RWPE2 (cell line): ENCODE measurements at regions not wholly inside any gene's neighbourhood (a gene's known extent, or its start where the extent isn't known, plus 50 kb on each side); places are given as distances from the start of the nearest gene placed in this dataset.

Experiments
- ATAC-seq: fragments of 200-7000 bp; cut with Tn5 transposase; 3 replicates; pipeline ENCODE4 v1.9.1; 2021; ENCODE audit warnings: low read depth
- DNase-seq: peaks from one replicate; pipeline ENCODE4 v3.0.0-alpha.2; 2020; ENCODE audit warnings: low spot score
- H3K27ac ChIP-seq: fragments of 450-650 bp; 2 replicates; pipeline ENCODE4 v1.5.1; 2017; ENCODE audit warnings: mild to moderate bottlenecking; ENCODE audit not compliant: poor library complexity, severe bottlenecking
- H3K27me3 ChIP-seq: fragments of 250-450 bp; sonication (Bioruptor Pico); 2 replicates; pipeline ENCODE4 v1.5.1; 2021; ENCODE audit warnings: mild to moderate bottlenecking, moderate library complexity; ENCODE audit not compliant: insufficient read depth, poor library complexity, severe bottlenecking
- H3K36me3 ChIP-seq: fragments of 250-450 bp; sonication (Bioruptor Pico); 2 replicates; pipeline ENCODE4 v1.5.1; 2020; ENCODE audit warnings: low read depth, mild to moderate bottlenecking, moderate library complexity
- H3K4me1 ChIP-seq: fragments of 250-450 bp; sonication (Bioruptor Pico); 2 replicates; pipeline ENCODE4 v1.5.1; 2021; ENCODE audit warnings: mild to moderate bottlenecking, moderate library complexity; ENCODE audit not compliant: insufficient read depth, poor library complexity, severe bottlenecking
- H3K4me3 ChIP-seq: fragments of 250-450 bp; sonication (Bioruptor Pico); 2 replicates; pipeline ENCODE4 v1.5.1; 2021; ENCODE audit warnings: mild to moderate bottlenecking, moderate library complexity; ENCODE audit not compliant: severe bottlenecking
- H3K9me3 ChIP-seq: fragments of 250-450 bp; sonication (Bioruptor Pico); 2 replicates; pipeline ENCODE4 v1.5.1; 2021; ENCODE audit warnings: mild to moderate bottlenecking, moderate library complexity; ENCODE audit not compliant: severe bottlenecking
- TF ChIP-seq, protein P1 (sequence below): fragments of 450-650 bp; IDR thresholded peaks from one replicate; pipeline ENCODE4 v1.5.1; 2017; ENCODE audit warnings: mild to moderate bottlenecking, moderate library complexity; ENCODE audit not compliant: poor library complexity, severe bottlenecking

- Histone ChIP-seq H3K4me1 (no peaks in the 10 kb centered on the region), H3K27me3 (no peaks in the 10 kb centered on the region), H3K36me3 (no peaks in the 10 kb centered on the region), H3K4me3 (no peak overlapping the region), H3K9me3 (no peaks in the 10 kb centered on the region), H3K27ac (no peak overlapping the region)
- no peak for DNase-seq
- no peak for ATAC-seq
- TF ChIP-seq, protein P1, sequence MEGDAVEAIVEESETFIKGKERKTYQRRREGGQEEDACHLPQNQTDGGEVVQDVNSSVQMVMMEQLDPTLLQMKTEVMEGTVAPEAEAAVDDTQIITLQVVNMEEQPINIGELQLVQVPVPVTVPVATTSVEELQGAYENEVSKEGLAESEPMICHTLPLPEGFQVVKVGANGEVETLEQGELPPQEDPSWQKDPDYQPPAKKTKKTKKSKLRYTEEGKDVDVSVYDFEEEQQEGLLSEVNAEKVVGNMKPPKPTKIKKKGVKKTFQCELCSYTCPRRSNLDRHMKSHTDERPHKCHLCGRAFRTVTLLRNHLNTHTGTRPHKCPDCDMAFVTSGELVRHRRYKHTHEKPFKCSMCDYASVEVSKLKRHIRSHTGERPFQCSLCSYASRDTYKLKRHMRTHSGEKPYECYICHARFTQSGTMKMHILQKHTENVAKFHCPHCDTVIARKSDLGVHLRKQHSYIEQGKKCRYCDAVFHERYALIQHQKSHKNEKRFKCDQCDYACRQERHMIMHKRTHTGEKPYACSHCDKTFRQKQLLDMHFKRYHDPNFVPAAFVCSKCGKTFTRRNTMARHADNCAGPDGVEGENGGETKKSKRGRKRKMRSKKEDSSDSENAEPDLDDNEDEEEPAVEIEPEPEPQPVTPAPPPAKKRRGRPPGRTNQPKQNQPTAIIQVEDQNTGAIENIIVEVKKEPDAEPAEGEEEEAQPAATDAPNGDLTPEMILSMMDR = no peak
Observed at GRCh38 chr1:239240736-239241135, 145.6 kb upstream of the CHRM3 start.

DNA sequence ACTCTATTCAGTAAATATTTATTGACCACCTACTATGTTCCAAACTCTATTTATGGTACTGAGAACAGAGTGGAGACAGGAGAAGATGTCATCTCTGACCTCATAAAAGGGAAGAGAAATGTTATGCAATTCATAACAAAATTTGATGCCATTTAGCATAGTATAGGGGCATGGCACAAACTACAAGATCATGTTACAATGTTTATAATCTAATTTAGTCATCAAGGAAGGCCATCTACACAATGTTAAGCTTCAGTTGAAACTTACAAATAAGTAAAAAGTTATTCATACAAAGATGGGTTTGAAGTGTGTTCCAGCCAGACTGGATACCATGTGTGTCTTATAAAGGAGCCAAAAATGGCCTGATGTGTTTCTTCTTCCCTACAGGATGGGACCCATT lies 146.8 kb upstream of the CHRM3 start:
- DNase-seq = no peak
- TF ChIP-seq, protein P1 = no peak
- ATAC-seq = no peak
- H3K36me3 ChIP-seq = no peaks in the 10 kb centered on the region
- H3K4me3 ChIP-seq = no peak overlapping the region
- no peaks in the 10 kb centered on the region for H3K27me3 ChIP-seq
- H3K27ac ChIP-seq = no peak overlapping the region
- no peaks in the 10 kb centered on the region for H3K9me3 ChIP-seq
- no peaks in the 10 kb centered on the region for H3K4me1 ChIP-seq

GRCh38 chr1:239237912-239238311 lies 148.5 kb upstream of the CHRM3 start:
- H3K9me3 ChIP-seq = no peaks in the 10 kb centered on the region
- no peaks in the 10 kb centered on the region for H3K36me3 ChIP-seq
- DNase-seq (no peak), ATAC-seq (no peak)
- H3K4me3 ChIP-seq = no peak overlapping the region
- no peaks in the 10 kb centered on the region for H3K4me1 ChIP-seq
- TF ChIP-seq, protein P1 = no peak
- H3K27me3 ChIP-seq = no peaks in the 10 kb centered on the region
- no peak overlapping the region for H3K27ac ChIP-seq

DNA sequence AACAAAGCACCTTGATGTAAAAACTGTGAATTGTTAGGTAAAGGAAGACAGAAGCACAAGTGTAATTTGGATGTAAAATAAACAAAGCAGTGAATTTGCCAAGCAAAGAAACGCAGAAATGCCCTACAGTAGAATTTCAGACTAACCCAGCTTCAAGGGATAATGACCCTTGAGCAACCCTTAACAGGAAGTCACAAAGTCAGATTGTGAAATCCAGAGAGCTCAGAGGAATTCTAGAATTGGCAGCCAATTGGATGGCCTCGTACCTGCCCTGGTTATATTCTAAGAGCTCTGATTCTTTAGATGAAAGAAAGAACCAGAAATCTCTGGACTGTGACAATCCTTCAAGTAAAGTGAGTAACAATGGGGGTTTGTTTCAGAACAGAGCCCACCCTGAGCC lies 152.7 kb upstream of the CHRM3 start:
- no peaks in the 10 kb centered on the region for H3K36me3 ChIP-seq
- H3K4me3 ChIP-seq = no peak overlapping the region
- no peak overlapping the region for H3K27ac ChIP-seq
- no peaks in the 10 kb centered on the region for H3K9me3 ChIP-seq
- H3K27me3 ChIP-seq = no peaks in the 10 kb centered on the region
- no peak for ATAC-seq
- TF ChIP-seq, protein P1 = no peak
- DNase-seq = no peak
- H3K4me1 ChIP-seq = no peaks in the 10 kb centered on the region

GRCh38 chr1:239232921-239233320 lies 153.4 kb upstream of the CHRM3 start:
- H3K4me1 ChIP-seq = no peaks in the 10 kb centered on the region
- H3K36me3 ChIP-seq = no peaks in the 10 kb centered on the region
- no peak overlapping the region for H3K27ac ChIP-seq
- no peaks in the 10 kb centered on the region for H3K9me3 ChIP-seq
- TF ChIP-seq, protein P1 = no peak
- ATAC-seq (no peak), DNase-seq (no peak)
- H3K4me3 ChIP-seq = no peak overlapping the region
- H3K27me3 ChIP-seq = no peaks in the 10 kb centered on the region
